Transverse colon (tissue), 4 donors: ENCODE measurements at regions not wholly inside any gene's neighbourhood (a gene's known extent, or its start where the extent isn't known, plus 50 kb on each side); places are given as distances from the start of the nearest gene placed in this dataset.

ENCODE experiments used
- DNase-seq: peaks from one replicate; pipeline ENCODE4 v3.0.0-alpha.2; 2019
- H3K27ac ChIP-seq, 4 donors: fragments of 200-600 bp; sonication (generic); 2 replicates each; pipeline ENCODE4 v1.5.1; 2016 to 2018; ENCODE audit warnings: inconsistent platforms in 4 of 4
- H3K27me3 ChIP-seq: fragments of 200-600 bp; sonication (generic); 2 replicates; pipeline ENCODE4 v1.5.1; 2017; ENCODE audit warnings: inconsistent platforms
- H3K36me3 ChIP-seq, 4 donors: fragments of 200-600 bp; sonication (generic); 2 replicates each; pipeline ENCODE4 v1.5.1; 2017 to 2019; ENCODE audit warnings: inconsistent platforms in 4 of 4
- H3K4me1 ChIP-seq, 4 donors: fragments of 200-600 bp; sonication (generic); 2 replicates each; pipeline ENCODE4 v1.5.1; 2017 to 2020; ENCODE audit warnings: inconsistent platforms in 4 of 4
- H3K4me3 ChIP-seq, 4 donors: fragments of 200-600 bp; sonication (generic); 1 replicate in 1 of 4; 2 replicates in 3 of 4; pipeline versions ENCODE4 v1.5.1 to v1.6.1; 2017 to 2019; ENCODE audit warnings: inconsistent platforms in 4 of 4
- H3K9me3 ChIP-seq, 2 donors: fragments of 200-600 bp; sonication (generic); 2 replicates each; pipeline ENCODE4 v1.5.1; 2017 to 2019; ENCODE audit warnings: inconsistent platforms in 2 of 2
- CTCF ChIP-seq, 5 experiments: fragments of 200-600 bp in 3 of 5; fragments of 450-650 bp in 2 of 5; sonication (generic) in 3 of 5; IDR thresholded peaks; 1 replicate in 2 of 5; 2 replicates in 3 of 5; pipeline ENCODE4 v1.5.1; 2016 to 2017; ENCODE audit warnings: antibody characterized with exemption in 5 of 5, inconsistent platforms in 3 of 5, mild to moderate bottlenecking in 2 of 5, moderate library complexity in 1 of 5
- EP300 ChIP-seq: sonication (generic); formaldehyde crosslinking; IDR thresholded peaks from one replicate; pipeline ENCODE4 v1.6.1; 2017; ENCODE audit warnings: antibody characterized with exemption, low read depth
- POLR2A ChIP-seq: fragments of 450-650 bp; IDR thresholded peaks from one replicate; pipeline ENCODE4 v1.6.1; 2016; ENCODE audit warnings: antibody characterized with exemption, mild to moderate bottlenecking, moderate library complexity
- POLR2AphosphoS5 ChIP-seq, 3 donors: sonication (generic); formaldehyde crosslinking; IDR thresholded peaks; one replicate each; pipeline ENCODE4 v1.6.1; 2016; ENCODE audit warnings: antibody characterized with exemption in 3 of 3
- WGBS, 2 donors: methylation state at CpG; one replicate each; pipeline ENCODE4 v1.1.5; 2018; ENCODE audit warnings: low coverage in 1 of 2; 5-methylcytosine and 5-hydroxymethylcytosine counted together
- in situ Hi-C, 4 donors: fragments of 200-750 bp; cut with MboI; loops; one replicate each; pipeline versions ENCODE4 v1.15.0 to v1.15.1; 2017; ENCODE audit warnings: low sequenced_read_pairs in 3 of 4, low pct_ligation_motif_present in 1 of 4, low pct_unique_long_range_greater_than_20kb in 1 of 4
- intact Hi-C: fragments of 100-400 bp; cut with DNase I; formaldehyde crosslinking; loops from one replicate; pipeline ENCODE4 v1.15.1; 2023; ENCODE audit warnings: low total_unique reads

- Histone ChIP-seq H3K4me1 (peaks cover 0 to 19% (median 1%) of the 10 kb centered on the region in 4 donors), H3K9me3 (no peaks in the 10 kb centered on the region), H3K27ac (peak overlapping the region in 2 of 4 donors; percentile 41), H3K4me3 (no peak overlapping the region), H3K27me3 (no peaks in the 10 kb centered on the region), H3K36me3 (peaks cover 0 to 5% (median 0%) of the 10 kb centered on the region in 4 donors)
- intact Hi-C loops, result no loop called here
- 68 to 74% methylated on average over 10 to 11 of the region's 11 CpGs for WGBS, 2 donors
- DNase-seq, result no peak
- TF ChIP-seq CTCF (IDR thresholded peaks at IDR 0.05) (no peak), POLR2A (no peak)
- in situ Hi-C loops, result no loop called here
These were observed 136.0 kb downstream of the TLR5 start for GRCh38 chr1:223006917-223007648.

GRCh38 chr1:223007935-223008334 lies 135.1 kb downstream of the TLR5 start:
- 65 to 70% methylated on average over 7 of the region's 7 CpGs for WGBS, 2 donors
- in situ Hi-C loops (no loop called here), intact Hi-C loops (no loop called here)
- Histone ChIP-seq H3K9me3 (no peaks in the 10 kb centered on the region), H3K4me3 (no peak overlapping the region), H3K27me3 (no peaks in the 10 kb centered on the region), H3K36me3 (peaks cover 0 to 5% (median 0%) of the 10 kb centered on the region in 4 donors), H3K27ac (peak overlapping the region in 2 of 4 donors; percentile 41), H3K4me1 (peaks cover 0 to 19% (median 1%) of the 10 kb centered on the region in 4 donors)
- TF ChIP-seq EP300, result no peak
- no peak for TF ChIP-seq POLR2AphosphoS5 (IDR thresholded peaks at IDR 0.05)
- TF ChIP-seq CTCF (IDR thresholded peaks at IDR 0.05), result no peak
- TF ChIP-seq POLR2A, result no peak
- no peak for DNase-seq

GRCh38 chr1:223008808-223009207 lies 134.2 kb downstream of the TLR5 start:
- H3K9me3 ChIP-seq, result no peaks in the 10 kb centered on the region
- H3K27me3 ChIP-seq, result no peaks in the 10 kb centered on the region
- intact Hi-C loops, result no loop called here
- no peaks in the 10 kb centered on the region for H3K36me3 ChIP-seq
- no peak for DNase-seq
- H3K4me3 ChIP-seq, result no peak overlapping the region
- H3K27ac ChIP-seq, result peak overlapping the region in 3 of 4 donors; percentile 18 to 41 (median 41)
- TF ChIP-seq POLR2A (no peak), POLR2AphosphoS5 (IDR thresholded peaks at IDR 0.05) (no peak), CTCF (IDR thresholded peaks at IDR 0.05) (no peak), EP300 (no peak)
- in situ Hi-C loops, result no loop called here
- H3K4me1 ChIP-seq, result peaks cover 0 to 19% (median 1%) of the 10 kb centered on the region in 4 donors
- 33 to 41% methylated on average over 2 of the region's 2 CpGs for WGBS, 2 donors

GRCh38 chr1:223009406-223009805 lies 133.6 kb downstream of the TLR5 start:
- 53 to 78% methylated on average over 2 to 3 of the region's 3 CpGs for WGBS, 2 donors
- H3K4me1 ChIP-seq, result peaks cover 0 to 19% (median 1%) of the 10 kb centered on the region in 4 donors
- H3K4me3 ChIP-seq, result no peak overlapping the region
- H3K27me3 ChIP-seq, result no peaks in the 10 kb centered on the region
- intact Hi-C loops (no loop called here), in situ Hi-C loops (no loop called here)
- H3K9me3 ChIP-seq, result no peaks in the 10 kb centered on the region
- H3K27ac ChIP-seq, result peak overlapping the region in 2 of 4 donors; percentile 14 to 16
- TF ChIP-seq POLR2A, result no peak
- no peak for TF ChIP-seq CTCF (IDR thresholded peaks at IDR 0.05)
- no peak for TF ChIP-seq POLR2AphosphoS5 (IDR thresholded peaks at IDR 0.05)
- no peak for TF ChIP-seq EP300
- H3K36me3 ChIP-seq, result no peaks in the 10 kb centered on the region
- no peak for DNase-seq
